ENCODE measurements at regions not wholly inside any gene's neighbourhood (a gene's known extent, or its start where the extent isn't known, plus 50 kb on each side); places are given as distances from the start of the nearest gene placed in this dataset.

- no peak overlapping the region for H3K27ac ChIP-seq
- DNase-seq (ENCODE audit: low spot score), result no peak
- no peaks in the 10 kb centered on the region for H3K4me1 ChIP-seq (replicated peaks)
- H3K36me3 ChIP-seq, result no peaks in the 10 kb centered on the region
- intact Hi-C loops (cut with DNase I), result no loop called here
- no peak overlapping the region for H3K4me3 ChIP-seq
- no peak for TF ChIP-seq POLR2A (IDR thresholded peaks at IDR 0.05)
- H3K9me3 ChIP-seq, result no peaks in the 10 kb centered on the region
- H3K27me3 ChIP-seq (replicated peaks; ENCODE audit: insufficient read depth), result no peaks in the 10 kb centered on the region
- WGBS, result 77% methylated on average over 20 of the region's 20 CpGs
Observed at GRCh38 chr2:239828192-239828972, 196.8 kb downstream of the NDUFA10 start.

DNA sequence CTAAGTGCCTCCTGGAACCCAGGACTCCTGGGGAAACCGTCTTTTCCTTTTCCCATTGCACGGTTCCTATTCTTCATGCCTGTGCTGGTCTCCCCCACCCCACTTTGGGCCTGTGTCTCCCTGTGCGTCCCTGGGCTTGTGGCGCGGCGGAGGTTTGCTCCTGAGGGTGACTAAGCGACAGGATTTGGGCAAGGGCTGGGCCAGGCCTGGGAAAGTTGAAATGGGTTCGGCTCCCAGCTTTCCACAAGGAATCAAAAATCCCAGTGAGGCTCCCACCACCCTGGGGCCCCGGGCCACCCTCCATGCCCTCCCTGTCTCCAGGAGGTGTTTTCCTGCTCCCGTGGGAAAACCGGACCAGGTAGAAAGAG is 197.6 kb downstream of the NDUFA10 start:
- no peak overlapping the region for H3K27ac ChIP-seq
- TF ChIP-seq POLR2AphosphoS5 (IDR thresholded peaks at IDR 0.05), result no peak
- TF ChIP-seq, protein P1, sequence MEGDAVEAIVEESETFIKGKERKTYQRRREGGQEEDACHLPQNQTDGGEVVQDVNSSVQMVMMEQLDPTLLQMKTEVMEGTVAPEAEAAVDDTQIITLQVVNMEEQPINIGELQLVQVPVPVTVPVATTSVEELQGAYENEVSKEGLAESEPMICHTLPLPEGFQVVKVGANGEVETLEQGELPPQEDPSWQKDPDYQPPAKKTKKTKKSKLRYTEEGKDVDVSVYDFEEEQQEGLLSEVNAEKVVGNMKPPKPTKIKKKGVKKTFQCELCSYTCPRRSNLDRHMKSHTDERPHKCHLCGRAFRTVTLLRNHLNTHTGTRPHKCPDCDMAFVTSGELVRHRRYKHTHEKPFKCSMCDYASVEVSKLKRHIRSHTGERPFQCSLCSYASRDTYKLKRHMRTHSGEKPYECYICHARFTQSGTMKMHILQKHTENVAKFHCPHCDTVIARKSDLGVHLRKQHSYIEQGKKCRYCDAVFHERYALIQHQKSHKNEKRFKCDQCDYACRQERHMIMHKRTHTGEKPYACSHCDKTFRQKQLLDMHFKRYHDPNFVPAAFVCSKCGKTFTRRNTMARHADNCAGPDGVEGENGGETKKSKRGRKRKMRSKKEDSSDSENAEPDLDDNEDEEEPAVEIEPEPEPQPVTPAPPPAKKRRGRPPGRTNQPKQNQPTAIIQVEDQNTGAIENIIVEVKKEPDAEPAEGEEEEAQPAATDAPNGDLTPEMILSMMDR (IDR thresholded peaks at IDR 0.05), result no peak
- TF ChIP-seq POLR2A (IDR thresholded peaks at IDR 0.05), result no peak
- H3K27me3 ChIP-seq (replicated peaks; ENCODE audit: insufficient read depth), result no peaks in the 10 kb centered on the region
- no peak overlapping the region for H3K4me3 ChIP-seq
- WGBS, result 80% methylated on average over 11 of the region's 11 CpGs
- intact Hi-C loops (cut with DNase I), result no loop called here
- DNase-seq (ENCODE audit: low spot score), result no peak
- no peaks in the 10 kb centered on the region for H3K36me3 ChIP-seq
- H3K4me1 ChIP-seq (replicated peaks), result no peaks in the 10 kb centered on the region
- no peaks in the 10 kb centered on the region for H3K9me3 ChIP-seq

GRCh38 chr2:239826786-239827522 is 198.2 kb downstream of the NDUFA10 start:
- H3K9me3 ChIP-seq, result no peaks in the 10 kb centered on the region
- H3K4me1 ChIP-seq (replicated peaks), result no peaks in the 10 kb centered on the region
- no peak for DNase-seq (ENCODE audit: low spot score)
- H3K27me3 ChIP-seq (replicated peaks; ENCODE audit: insufficient read depth), result no peaks in the 10 kb centered on the region
- no peak overlapping the region for H3K4me3 ChIP-seq
- 66% methylated on average over 17 of the region's 21 CpGs for WGBS
- no peak overlapping the region for H3K27ac ChIP-seq
- TF ChIP-seq, protein P1 (IDR thresholded peaks at IDR 0.05), result no peak
- TF ChIP-seq POLR2AphosphoS5 (IDR thresholded peaks at IDR 0.05) (no peak), POLR2A (IDR thresholded peaks at IDR 0.05) (no peak)
- intact Hi-C loops (cut with DNase I), result no loop called here
- no peaks in the 10 kb centered on the region for H3K36me3 ChIP-seq

- H3K36me3 ChIP-seq, result no peaks in the 10 kb centered on the region
- H3K27me3 ChIP-seq (replicated peaks; ENCODE audit: insufficient read depth), result no peaks in the 10 kb centered on the region
- H3K4me3 ChIP-seq, result no peak overlapping the region
- WGBS, result 98% methylated on average over 13 of the region's 13 CpGs
- no peaks in the 10 kb centered on the region for H3K4me1 ChIP-seq (replicated peaks)
- DNase-seq (ENCODE audit: low spot score), result no peak
- intact Hi-C loops (cut with DNase I), result no loop called here
- no peak overlapping the region for H3K27ac ChIP-seq
- no peaks in the 10 kb centered on the region for H3K9me3 ChIP-seq
- TF ChIP-seq POLR2A (IDR thresholded peaks at IDR 0.05) (no peak), POLR2AphosphoS5 (IDR thresholded peaks at IDR 0.05) (no peak)
- TF ChIP-seq, protein P1 (IDR thresholded peaks at IDR 0.05), result no peak
Observed at GRCh38 chr2:239826376-239826775, 198.8 kb downstream of the NDUFA10 start.

DNA sequence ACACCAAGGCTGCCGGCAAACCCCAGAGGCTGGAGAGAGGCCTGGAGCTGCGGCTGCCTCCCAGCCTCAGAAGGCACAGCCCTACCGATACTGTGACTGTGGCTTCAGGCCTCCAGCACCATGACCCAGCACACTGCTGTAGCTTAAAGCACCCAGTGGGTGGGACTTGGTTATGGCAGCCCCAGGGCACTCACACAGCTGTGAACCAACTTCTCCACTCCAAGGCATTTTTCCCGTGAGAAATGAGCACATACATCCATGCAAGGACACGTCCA is 199.5 kb downstream of the NDUFA10 start:
- 82% methylated on average over 5 of the region's 5 CpGs for WGBS
- TF ChIP-seq POLR2A (IDR thresholded peaks at IDR 0.05) (no peak), POLR2AphosphoS5 (IDR thresholded peaks at IDR 0.05) (no peak)
- TF ChIP-seq, protein P1 (IDR thresholded peaks at IDR 0.05), result no peak
- H3K36me3 ChIP-seq, result no peaks in the 10 kb centered on the region
- H3K27me3 ChIP-seq (replicated peaks; ENCODE audit: insufficient read depth), result no peaks in the 10 kb centered on the region
- no peak for DNase-seq (ENCODE audit: low spot score)
- H3K27ac ChIP-seq, result no peak overlapping the region
- intact Hi-C loops (cut with DNase I), result no loop called here
- no peaks in the 10 kb centered on the region for H3K9me3 ChIP-seq
- no peak overlapping the region for H3K4me3 ChIP-seq
- no peaks in the 10 kb centered on the region for H3K4me1 ChIP-seq (replicated peaks)
